ENCODE measurements at regions not wholly inside any gene's neighbourhood (a gene's known extent, or its start where the extent isn't known, plus 50 kb on each side); places are given as distances from the start of the nearest gene placed in this dataset.

- FAIRE-seq (no peak), DNase-seq (ENCODE audit: low read depth, low spot score) (no peak)
- Histone ChIP-seq H4K20me1 (ENCODE audit: control insufficient read depth, extremely low read depth, insufficient read depth, low read length) (no peaks in the 10 kb centered on the region), H3K9me3 (ENCODE audit: control insufficient read depth, low read depth, low read length) (no peaks in the 10 kb centered on the region), H3K9ac (ENCODE audit: control insufficient read depth, extremely low read depth, insufficient read depth, low read length) (no peak overlapping the region), H3K79me2 (ENCODE audit: control insufficient read depth, insufficient read depth, low read length) (no peaks in the 10 kb centered on the region), H3K27me3 (ENCODE audit: control insufficient read depth, extremely low read depth, insufficient read depth, low read length) (peaks cover 4% of the 10 kb centered on the region), H3K4me2 (ENCODE audit: control insufficient read depth, extremely low read depth, insufficient read depth, low read depth, low read length) (no peak overlapping the region), H3K4me1 (ENCODE audit: control insufficient read depth, extremely low read depth, insufficient read depth, low read length) (no peaks in the 10 kb centered on the region), H3K4me3 (ENCODE audit: control insufficient read depth in 2 of 3, extremely low read depth in 1 of 3, insufficient read depth in 2 of 3, low read depth in 1 of 3, low read length in 3 of 3) (no peak overlapping the region), H3K36me3 (ENCODE audit: control insufficient read depth in 2 of 2, extremely low read depth in 1 of 2, insufficient read depth in 2 of 2, low read length in 2 of 2) (no peaks in the 10 kb centered on the region), H3K27ac (ENCODE audit: control insufficient read depth, insufficient read depth, low read length) (no peak overlapping the region), H2AFZ (ENCODE audit: control insufficient read depth, low read length) (no peak overlapping the region), H3K9me1 (ENCODE audit: control insufficient read depth, extremely low read depth, insufficient read depth, low read length) (no peaks in the 10 kb centered on the region)
- no peak for TF ChIP-seq CTCF (optimal IDR thresholded peaks at IDR 0.05 in 1 of 3, IDR thresholded peaks at IDR 0.05 in 1 of 3, conservative IDR thresholded peaks at IDR 0.05 in 1 of 3; ENCODE audit: extremely low read depth in 1 of 3, insufficient read depth in 2 of 3, low read length in 3 of 3)
- TF ChIP-seq EZH2 (IDR thresholded peaks at IDR 0.05; ENCODE audit: low read length), result no peak
- dilution Hi-C loops (cut with MboI; ENCODE audit: extremely low pct_ligation_motif_present, low sequenced_read_pairs), result no loop called here
These were observed 321.2 kb downstream of the UBE3D start for GRCh38 chr6:82744286-82745015.

GRCh38 chr6:82750556-82750955 lies 315.1 kb downstream of the UBE3D start:
- Histone ChIP-seq H3K79me2 (ENCODE audit: control insufficient read depth, insufficient read depth, low read length) (no peaks in the 10 kb centered on the region), H2AFZ (ENCODE audit: control insufficient read depth, low read length) (no peak overlapping the region), H3K27ac (ENCODE audit: control insufficient read depth, insufficient read depth, low read length) (no peak overlapping the region), H4K20me1 (ENCODE audit: control insufficient read depth, extremely low read depth, insufficient read depth, low read length) (no peaks in the 10 kb centered on the region), H3K4me2 (ENCODE audit: control insufficient read depth, extremely low read depth, insufficient read depth, low read depth, low read length) (no peak overlapping the region), H3K9me1 (ENCODE audit: control insufficient read depth, extremely low read depth, insufficient read depth, low read length) (no peaks in the 10 kb centered on the region), H3K4me1 (ENCODE audit: control insufficient read depth, extremely low read depth, insufficient read depth, low read length) (no peaks in the 10 kb centered on the region), H3K4me3 (ENCODE audit: control insufficient read depth in 2 of 3, extremely low read depth in 1 of 3, insufficient read depth in 2 of 3, low read depth in 1 of 3, low read length in 3 of 3) (no peak overlapping the region), H3K27me3 (ENCODE audit: control insufficient read depth, extremely low read depth, insufficient read depth, low read length) (peaks cover 4% of the 10 kb centered on the region), H3K9me3 (ENCODE audit: control insufficient read depth, low read depth, low read length) (no peaks in the 10 kb centered on the region), H3K9ac (ENCODE audit: control insufficient read depth, extremely low read depth, insufficient read depth, low read length) (no peak overlapping the region), H3K36me3 (ENCODE audit: control insufficient read depth in 2 of 2, extremely low read depth in 1 of 2, insufficient read depth in 2 of 2, low read length in 2 of 2) (no peaks in the 10 kb centered on the region)
- dilution Hi-C loops (cut with MboI; ENCODE audit: extremely low pct_ligation_motif_present, low sequenced_read_pairs), result no loop called here
- TF ChIP-seq EZH2 (IDR thresholded peaks at IDR 0.05; ENCODE audit: low read length) (no peak), CTCF (optimal IDR thresholded peaks at IDR 0.05 in 1 of 3, IDR thresholded peaks at IDR 0.05 in 1 of 3, conservative IDR thresholded peaks at IDR 0.05 in 1 of 3; ENCODE audit: extremely low read depth in 1 of 3, insufficient read depth in 2 of 3, low read length in 3 of 3) (no peak)
- FAIRE-seq (no peak), DNase-seq (ENCODE audit: low read depth, low spot score) (no peak)

Measured in keratinocyte (primary cell).